GM19463 (cell line): ENCODE measurements at regions not wholly inside any gene's neighbourhood (a gene's known extent, or its start where the extent isn't known, plus 50 kb on each side); places are given as distances from the start of the nearest gene placed in this dataset.
"Not testable (repeated sequence)": the region's sequence is repeated elsewhere in the genome, so short reads cannot be mapped to it uniquely, and the experiment has no call there.

Source experiments
- ATAC-seq: cut with Tn5 transposase; IDR thresholded peaks from one replicate; pipeline ENCODE4 v1.9.1; 2021; ENCODE audit warnings: mild to moderate bottlenecking, moderate library complexity; ENCODE audit not compliant: unreplicated experiment

- not testable (repeated sequence) for ATAC-seq
Observed at GRCh38 chr2:111315188-111315917, 194.6 kb downstream of the BCL2L11 start.

DNA sequence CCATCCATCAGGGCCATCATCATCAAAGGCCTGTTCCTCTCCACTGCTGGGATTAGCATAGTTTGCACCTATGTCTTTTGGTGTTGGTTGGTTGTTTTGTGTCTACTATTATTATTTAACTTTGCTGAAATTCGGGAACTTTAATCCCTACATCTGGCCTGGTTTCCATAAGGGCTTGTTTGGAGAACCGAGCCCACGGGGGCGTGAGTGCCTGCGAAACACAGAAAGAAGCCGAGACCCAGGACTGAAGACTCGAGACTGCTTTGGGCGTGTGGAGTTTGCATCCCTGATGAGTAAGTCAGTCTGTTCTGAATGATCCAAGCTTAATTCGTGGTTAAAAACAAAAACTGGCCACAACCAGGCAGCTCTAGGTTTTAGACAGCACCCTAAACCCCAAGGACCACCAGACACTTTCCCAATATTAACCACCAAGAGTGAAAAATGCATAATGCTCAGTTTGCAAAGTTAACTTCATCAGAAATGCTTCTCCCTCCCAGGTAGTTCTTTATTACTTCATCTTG, 195.6 kb downstream of the BCL2L11 start:
- ATAC-seq = not testable (repeated sequence)

DNA sequence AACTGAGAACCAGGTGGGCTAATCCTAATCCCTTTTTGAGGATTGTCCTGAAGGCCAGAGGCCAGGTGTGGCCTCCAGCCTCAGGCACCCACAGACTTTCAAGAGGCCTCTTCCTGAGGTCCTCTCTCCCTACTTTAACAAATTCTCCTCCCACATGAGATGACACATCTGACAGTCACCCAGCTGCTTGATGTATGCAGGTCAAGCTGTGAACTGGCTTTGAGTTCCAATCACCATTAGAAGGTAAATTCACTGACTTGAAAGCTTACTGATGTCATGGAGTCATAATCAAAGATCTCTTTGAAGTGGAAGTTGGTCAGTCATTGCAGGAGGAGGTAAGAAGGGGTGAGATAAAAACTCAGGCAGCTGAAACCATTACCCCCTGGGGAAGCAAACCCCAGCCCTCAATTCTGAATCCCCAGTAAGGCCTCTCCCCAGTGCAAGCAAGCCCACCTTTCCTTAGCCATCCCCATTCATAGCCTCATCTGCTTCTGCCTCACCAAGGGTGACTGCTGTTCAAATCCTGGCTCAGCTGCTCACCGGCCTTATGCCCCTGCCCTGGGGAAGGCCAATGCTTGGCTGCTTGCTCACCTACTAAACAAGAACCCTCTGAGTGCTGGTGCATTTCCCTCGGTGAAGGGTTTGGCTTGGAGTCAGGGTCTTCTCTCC, 196.3 kb downstream of the BCL2L11 start:
- ATAC-seq = not testable (repeated sequence)

GRCh38 chr2:111319552-111319951, 198.8 kb downstream of the BCL2L11 start:
- not testable (repeated sequence) for ATAC-seq

- ATAC-seq = not testable (repeated sequence)
Observed at GRCh38 chr2:111320264-111320663, 199.6 kb downstream of the BCL2L11 start.

GRCh38 chr2:111320965-111321364, 200.3 kb downstream of the BCL2L11 start:
- not testable (repeated sequence) for ATAC-seq

- ATAC-seq = not testable (repeated sequence)
Observed at GRCh38 chr2:111323384-111323783, 202.7 kb downstream of the BCL2L11 start.

DNA sequence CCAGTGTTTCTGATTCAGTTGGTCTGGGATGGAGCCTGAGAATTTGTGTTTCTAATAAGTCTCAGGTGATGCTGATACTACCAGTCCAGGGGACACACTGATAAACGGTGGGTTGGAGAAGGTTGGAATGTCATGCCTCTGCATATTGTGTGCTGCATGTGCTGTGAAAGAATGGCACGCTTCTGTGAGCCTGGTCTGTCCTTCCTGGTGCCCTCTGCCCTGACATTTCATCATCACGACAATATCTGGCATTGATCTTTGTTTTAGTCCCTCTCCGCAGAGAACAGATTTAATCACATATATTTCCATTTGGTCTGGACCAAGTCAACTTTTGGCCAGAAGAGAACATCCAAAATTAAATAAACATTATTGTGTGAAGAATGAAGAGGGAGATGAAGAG, 207.0 kb downstream of the BCL2L11 start:
- ATAC-seq = not testable (repeated sequence)

DNA sequence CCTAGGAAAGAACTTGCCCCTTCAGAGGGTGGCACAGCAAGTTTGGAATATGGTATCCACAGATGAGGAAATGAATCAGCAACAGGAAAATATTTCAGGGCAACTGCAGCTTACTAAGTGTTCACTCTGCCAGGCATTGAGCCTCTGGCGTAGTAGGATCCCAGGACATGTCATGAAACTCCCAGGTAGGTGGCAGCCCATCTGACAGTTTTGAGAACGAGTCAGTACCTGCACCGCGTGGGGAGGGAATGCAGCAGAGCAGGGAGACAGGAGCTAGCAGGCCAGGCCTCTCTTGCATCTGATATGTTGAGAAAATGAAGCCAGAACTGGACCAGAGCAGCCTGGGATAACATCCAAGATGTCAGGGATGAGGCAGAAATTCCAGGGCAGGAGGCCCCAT, 208.6 kb downstream of the BCL2L11 start:
- ATAC-seq = not testable (repeated sequence)

GRCh38 chr2:111331099-111331724, 210.5 kb downstream of the BCL2L11 start:
- ATAC-seq = not testable (repeated sequence)

DNA sequence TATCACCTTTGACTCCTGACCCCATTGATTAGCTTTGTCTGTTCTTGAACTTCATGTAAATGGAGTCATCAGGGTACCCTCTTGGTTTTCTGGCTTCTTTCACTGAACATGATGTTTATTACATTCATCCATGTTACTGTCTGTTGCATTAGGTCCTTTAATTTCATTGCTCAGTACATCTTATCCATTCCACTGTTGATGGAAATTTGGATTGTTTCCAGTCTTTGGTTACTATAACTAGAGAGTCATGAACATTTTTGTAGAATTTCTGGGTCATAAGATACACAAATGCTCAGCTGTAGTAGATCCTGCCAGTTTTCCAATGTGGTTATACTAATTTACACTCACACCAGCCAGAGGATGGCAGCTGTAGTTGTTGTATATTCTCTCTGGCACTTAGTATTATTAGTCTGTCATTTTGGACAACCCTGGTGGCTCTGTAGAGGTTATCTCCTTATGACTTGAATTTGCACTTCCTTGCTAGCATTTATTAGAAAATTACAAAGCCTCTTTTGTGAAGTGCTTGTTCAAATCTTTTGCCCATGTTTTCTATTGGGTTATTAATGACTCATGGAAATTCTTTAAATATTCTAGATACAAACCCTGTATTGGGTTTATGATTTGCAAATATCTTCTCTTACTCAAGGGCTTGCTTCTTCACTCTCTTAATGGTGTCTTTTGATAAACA, 214.7 kb downstream of the BCL2L11 start:
- not testable (repeated sequence) for ATAC-seq

DNA sequence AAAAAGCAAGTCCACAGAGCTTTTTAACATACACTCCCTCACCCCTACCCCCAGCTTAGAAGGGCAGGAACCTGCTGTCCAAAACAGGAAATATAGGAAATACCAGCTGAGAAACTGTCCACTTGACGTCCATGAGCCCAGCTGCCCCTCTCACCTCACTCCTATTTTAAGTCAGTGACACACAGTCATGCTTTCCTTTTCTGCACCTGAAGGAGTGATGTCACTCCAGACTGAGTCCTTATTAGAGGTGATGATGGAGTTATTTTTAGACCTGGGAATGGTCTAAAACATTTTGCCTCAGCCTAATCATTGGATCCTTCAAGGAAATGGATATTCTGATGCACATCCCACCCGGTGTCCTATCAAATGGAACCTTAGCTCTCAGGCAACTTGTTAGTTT, 217.8 kb downstream of the BCL2L11 start:
- ATAC-seq = not testable (repeated sequence)

DNA sequence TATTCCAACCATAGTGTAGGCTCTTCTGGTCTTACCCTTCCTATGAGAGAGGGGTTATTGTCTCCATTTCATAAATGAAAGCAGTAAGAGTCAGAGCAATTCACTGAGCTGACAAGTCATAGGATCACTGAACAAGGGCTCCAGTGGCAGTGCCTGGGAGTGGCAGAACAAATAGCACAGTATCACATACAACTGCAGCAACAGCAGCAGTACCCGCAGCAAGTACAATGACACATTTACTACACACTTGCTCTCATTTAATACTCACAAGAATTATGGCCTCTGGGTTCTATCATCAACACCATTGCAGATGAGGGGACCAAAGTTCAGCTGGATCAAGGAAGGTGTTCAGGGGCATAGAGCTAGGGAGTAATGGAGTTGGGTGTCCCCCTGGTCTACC, 218.8 kb downstream of the BCL2L11 start:
- ATAC-seq = not testable (repeated sequence)

- not testable (repeated sequence) for ATAC-seq
Observed at GRCh38 chr2:111344590-111344989, 223.9 kb downstream of the BCL2L11 start.

DNA sequence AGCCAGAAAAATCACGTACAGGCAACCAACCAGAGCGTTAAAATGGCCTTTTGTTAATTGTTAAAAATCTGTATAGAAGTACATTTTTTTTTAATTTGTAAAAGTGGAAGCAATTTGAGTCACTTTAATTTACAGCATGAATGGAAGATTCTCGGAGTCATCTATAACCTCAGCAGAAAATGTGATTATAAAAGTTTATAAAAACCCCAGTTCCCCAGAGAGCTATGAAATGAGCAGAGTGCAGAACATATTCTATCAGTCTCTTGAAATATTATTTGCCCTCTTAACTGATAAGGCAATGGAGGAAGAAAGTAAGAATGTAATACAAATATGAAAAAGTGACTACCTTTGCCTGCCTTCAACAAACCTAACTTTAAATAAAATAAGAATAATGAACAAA, 224.7 kb downstream of the BCL2L11 start:
- ATAC-seq = not testable (repeated sequence)

DNA sequence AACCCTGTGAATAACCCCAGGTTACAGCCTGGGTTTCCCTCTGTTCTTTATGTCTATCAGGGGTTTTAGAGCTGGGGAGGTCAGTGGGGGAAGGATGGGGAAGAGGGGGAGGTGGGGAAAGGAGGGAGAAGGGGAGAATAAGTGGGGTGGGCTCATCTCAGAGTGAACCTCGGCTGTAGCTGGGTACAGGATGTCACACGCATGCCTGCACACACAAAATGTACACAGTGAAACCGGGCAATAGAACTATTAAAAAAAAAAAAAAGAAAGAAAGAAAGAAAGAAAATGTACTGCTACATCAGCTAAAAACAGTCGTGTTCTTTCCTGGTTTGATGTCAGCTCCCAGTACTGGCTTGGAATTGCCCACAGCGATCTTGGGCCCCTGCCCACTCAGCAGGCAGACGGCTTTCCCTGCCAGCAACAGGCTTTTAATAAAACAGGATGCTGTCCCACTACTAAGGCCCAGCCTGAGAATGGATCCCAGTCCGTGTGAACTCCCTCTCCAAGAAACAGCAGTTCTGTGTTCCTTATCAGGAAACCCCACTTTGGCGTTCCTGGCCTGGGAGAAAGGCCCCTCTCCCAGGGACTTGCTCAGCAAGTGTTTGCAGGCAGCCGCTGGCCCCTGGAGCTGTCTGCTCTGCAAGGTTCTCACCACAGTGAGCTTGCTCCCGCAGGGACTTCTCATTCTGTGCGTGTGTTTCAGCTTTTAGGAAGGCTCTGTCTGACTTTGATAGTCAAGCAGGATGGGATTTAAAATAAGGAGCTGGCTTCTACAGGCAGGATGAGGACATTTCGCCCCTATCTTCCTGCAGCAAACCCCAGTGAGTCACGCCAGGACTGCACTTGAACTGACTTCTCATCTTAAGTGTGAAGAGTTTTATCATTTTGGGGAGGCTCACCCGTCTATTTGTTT, 225.6 kb downstream of the BCL2L11 start:
- ATAC-seq = not testable (repeated sequence)

- not testable (repeated sequence) for ATAC-seq
Observed at GRCh38 chr2:111347695-111348094, 227.0 kb downstream of the BCL2L11 start.

GRCh38 chr2:111348316-111348715, 227.6 kb downstream of the BCL2L11 start:
- ATAC-seq = not testable (repeated sequence)

- not testable (repeated sequence) for ATAC-seq
Observed at GRCh38 chr2:111355022-111355817, 234.5 kb downstream of the BCL2L11 start.
